ENCODE measurements at regions not wholly inside any gene's neighbourhood (a gene's known extent, or its start where the extent isn't known, plus 50 kb on each side); places are given as distances from the start of the nearest gene placed in this dataset.

DNA sequence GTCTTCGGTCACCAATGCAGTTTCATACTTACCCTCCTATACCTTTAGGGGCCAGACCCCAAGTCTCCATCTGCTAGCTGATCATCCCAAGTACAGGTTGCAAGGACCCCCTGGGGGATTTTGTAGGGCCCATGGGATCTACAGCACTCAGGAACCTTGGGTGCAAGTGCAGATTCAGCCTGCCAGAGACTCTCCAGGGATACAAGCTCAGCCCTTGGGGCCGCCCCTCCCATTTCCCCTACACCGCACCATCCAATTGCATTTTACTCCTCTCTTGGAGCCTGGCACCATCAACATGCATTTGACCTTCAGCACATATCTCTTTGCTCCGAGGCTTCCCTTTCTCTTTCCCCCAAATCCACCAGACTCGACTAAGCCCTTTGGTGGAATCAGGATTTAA lies 154.7 kb upstream of the ZNF536 start:
- TF ChIP-seq, protein P1, sequence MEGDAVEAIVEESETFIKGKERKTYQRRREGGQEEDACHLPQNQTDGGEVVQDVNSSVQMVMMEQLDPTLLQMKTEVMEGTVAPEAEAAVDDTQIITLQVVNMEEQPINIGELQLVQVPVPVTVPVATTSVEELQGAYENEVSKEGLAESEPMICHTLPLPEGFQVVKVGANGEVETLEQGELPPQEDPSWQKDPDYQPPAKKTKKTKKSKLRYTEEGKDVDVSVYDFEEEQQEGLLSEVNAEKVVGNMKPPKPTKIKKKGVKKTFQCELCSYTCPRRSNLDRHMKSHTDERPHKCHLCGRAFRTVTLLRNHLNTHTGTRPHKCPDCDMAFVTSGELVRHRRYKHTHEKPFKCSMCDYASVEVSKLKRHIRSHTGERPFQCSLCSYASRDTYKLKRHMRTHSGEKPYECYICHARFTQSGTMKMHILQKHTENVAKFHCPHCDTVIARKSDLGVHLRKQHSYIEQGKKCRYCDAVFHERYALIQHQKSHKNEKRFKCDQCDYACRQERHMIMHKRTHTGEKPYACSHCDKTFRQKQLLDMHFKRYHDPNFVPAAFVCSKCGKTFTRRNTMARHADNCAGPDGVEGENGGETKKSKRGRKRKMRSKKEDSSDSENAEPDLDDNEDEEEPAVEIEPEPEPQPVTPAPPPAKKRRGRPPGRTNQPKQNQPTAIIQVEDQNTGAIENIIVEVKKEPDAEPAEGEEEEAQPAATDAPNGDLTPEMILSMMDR (IDR thresholded peaks at IDR 0.05 in 2 of 3, conservative IDR thresholded peaks at IDR 0.05 in 1 of 3; ENCODE audit: borderline replicate concordance in 1 of 3, insufficient read depth in 1 of 3, low read depth in 2 of 3, low read length in 2 of 3), result no peak
- TF ChIP-seq EZH2phosphoT487 (IDR thresholded peaks at IDR 0.05; ENCODE audit: borderline replicate concordance) (no peak), ZFX (IDR thresholded peaks at IDR 0.05) (no peak), SIN3A (IDR thresholded peaks at IDR 0.05; ENCODE audit: low read depth) (no peak), POLR2A (IDR thresholded peaks at IDR 0.05; ENCODE audit: borderline replicate concordance, extremely low read depth, insufficient read depth, insufficient read length) (no peak), EGR1 (IDR thresholded peaks at IDR 0.05; ENCODE audit: low read depth) (no peak), TCF7L2 (IDR thresholded peaks at IDR 0.05; ENCODE audit: borderline replicate concordance, extremely low read depth, insufficient read depth, insufficient read length) (no peak), ZNF274 (IDR thresholded peaks at IDR 0.05; ENCODE audit: low read depth, low read length) (no peak), SP1 (IDR thresholded peaks at IDR 0.05; ENCODE audit: low read depth) (no peak)
- TF ChIP-seq, protein P2, sequence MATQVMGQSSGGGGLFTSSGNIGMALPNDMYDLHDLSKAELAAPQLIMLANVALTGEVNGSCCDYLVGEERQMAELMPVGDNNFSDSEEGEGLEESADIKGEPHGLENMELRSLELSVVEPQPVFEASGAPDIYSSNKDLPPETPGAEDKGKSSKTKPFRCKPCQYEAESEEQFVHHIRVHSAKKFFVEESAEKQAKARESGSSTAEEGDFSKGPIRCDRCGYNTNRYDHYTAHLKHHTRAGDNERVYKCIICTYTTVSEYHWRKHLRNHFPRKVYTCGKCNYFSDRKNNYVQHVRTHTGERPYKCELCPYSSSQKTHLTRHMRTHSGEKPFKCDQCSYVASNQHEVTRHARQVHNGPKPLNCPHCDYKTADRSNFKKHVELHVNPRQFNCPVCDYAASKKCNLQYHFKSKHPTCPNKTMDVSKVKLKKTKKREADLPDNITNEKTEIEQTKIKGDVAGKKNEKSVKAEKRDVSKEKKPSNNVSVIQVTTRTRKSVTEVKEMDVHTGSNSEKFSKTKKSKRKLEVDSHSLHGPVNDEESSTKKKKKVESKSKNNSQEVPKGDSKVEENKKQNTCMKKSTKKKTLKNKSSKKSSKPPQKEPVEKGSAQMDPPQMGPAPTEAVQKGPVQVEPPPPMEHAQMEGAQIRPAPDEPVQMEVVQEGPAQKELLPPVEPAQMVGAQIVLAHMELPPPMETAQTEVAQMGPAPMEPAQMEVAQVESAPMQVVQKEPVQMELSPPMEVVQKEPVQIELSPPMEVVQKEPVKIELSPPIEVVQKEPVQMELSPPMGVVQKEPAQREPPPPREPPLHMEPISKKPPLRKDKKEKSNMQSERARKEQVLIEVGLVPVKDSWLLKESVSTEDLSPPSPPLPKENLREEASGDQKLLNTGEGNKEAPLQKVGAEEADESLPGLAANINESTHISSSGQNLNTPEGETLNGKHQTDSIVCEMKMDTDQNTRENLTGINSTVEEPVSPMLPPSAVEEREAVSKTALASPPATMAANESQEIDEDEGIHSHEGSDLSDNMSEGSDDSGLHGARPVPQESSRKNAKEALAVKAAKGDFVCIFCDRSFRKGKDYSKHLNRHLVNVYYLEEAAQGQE (IDR thresholded peaks at IDR 0.05; ENCODE audit: low read depth), result no peak
